GM23338 (cell line): ENCODE measurements at regions not wholly inside any gene's neighbourhood (a gene's known extent, or its start where the extent isn't known, plus 50 kb on each side); places are given as distances from the start of the nearest gene placed in this dataset.

Experiments
- ATAC-seq: fragments of 200-7000 bp; cut with Tn5 transposase; 3 replicates; pipeline ENCODE4 v1.9.1; 2020
- DNase-seq: peaks from one replicate; pipeline ENCODE4 v3.0.0-alpha.2; 2015; ENCODE audit warnings: low spot score
- H2AFZ ChIP-seq: fragments of 200-600 bp; sonication (generic); 2 replicates; pipeline ENCODE4 v1.8.0; 2016; ENCODE audit warnings: antibody characterized with exemption, mild to moderate bottlenecking, moderate library complexity
- H3F3A ChIP-seq: fragments of 200-600 bp; sonication (generic); replicated peaks from 2 replicates; pipeline ENCODE4 v1.8.0; 2017; ENCODE audit warnings: antibody characterized with exemption, mixed run types, low read depth
- H3K27ac ChIP-seq: fragments of 200-600 bp; sonication (generic); 2 replicates; pipeline ENCODE4 v1.6.1; 2016; ENCODE audit warnings: low read depth
- H3K27me3 ChIP-seq: fragments of 200-600 bp; sonication (generic); 2 replicates; pipeline ENCODE4 v1.8.0; 2016; ENCODE audit warnings: mild to moderate bottlenecking, mixed run types, moderate library complexity; ENCODE audit not compliant: insufficient read depth
- H3K36me3 ChIP-seq: fragments of 200-600 bp; sonication (generic); 2 replicates; pipeline ENCODE4 v1.8.0; 2016; ENCODE audit warnings: mild to moderate bottlenecking; ENCODE audit not compliant: insufficient read depth
- H3K4me1 ChIP-seq: fragments of 200-600 bp; sonication (generic); 2 replicates; pipeline ENCODE4 v1.8.0; 2016; ENCODE audit warnings: mild to moderate bottlenecking, moderate library complexity; ENCODE audit not compliant: insufficient read depth
- H3K4me2 ChIP-seq: fragments of 200-600 bp; sonication (generic); 2 replicates; pipeline ENCODE4 v1.7.1; 2017; ENCODE audit warnings: mixed run types
- H3K4me3 ChIP-seq: fragments of 200-600 bp; sonication (generic); 2 replicates; pipeline ENCODE4 v1.6.1; 2016; ENCODE audit warnings: mixed run types
- H3K79me2 ChIP-seq: fragments of 200-600 bp; sonication (generic); replicated peaks from 2 replicates; pipeline ENCODE4 v1.8.0; 2017; ENCODE audit warnings: mild to moderate bottlenecking; ENCODE audit not compliant: insufficient read depth
- H3K9me2 ChIP-seq: fragments of 200-600 bp; sonication (generic); 2 replicates; pipeline ENCODE4 v1.8.0; 2017; ENCODE audit not compliant: insufficient read depth
- H4K20me1 ChIP-seq: fragments of 200-600 bp; sonication (generic); replicated peaks from 2 replicates; pipeline ENCODE4 v1.8.0; 2017; ENCODE audit warnings: mild to moderate bottlenecking; ENCODE audit not compliant: insufficient read depth
- H3K27ac Mint-ChIP-seq: 2 replicates; pipeline ENCODE4 v1.8.0; 2020; ENCODE audit warnings: inconsistent platforms, mild to moderate bottlenecking, moderate library complexity, mixed read lengths
- H3K27me3 Mint-ChIP-seq: 3 replicates; pipeline ENCODE4 v1.8.0; 2022; ENCODE audit warnings: low read depth, mild to moderate bottlenecking, moderate library complexity, mixed read lengths, inconsistent platforms; ENCODE audit not compliant: insufficient read depth, poor library complexity
- H3K36me3 Mint-ChIP-seq: 3 replicates; pipeline ENCODE4 v1.8.0; 2021; ENCODE audit warnings: low read depth, mild to moderate bottlenecking, inconsistent platforms, moderate library complexity, mixed read lengths
- H3K4me1 Mint-ChIP-seq: 3 replicates; pipeline ENCODE4 v1.8.0; 2020; ENCODE audit warnings: mild to moderate bottlenecking, inconsistent platforms, mixed read lengths
- H3K4me3 Mint-ChIP-seq: 3 replicates; pipeline ENCODE4 v1.8.0; 2021; ENCODE audit warnings: moderate library complexity, mild to moderate bottlenecking, inconsistent platforms, mixed read lengths
- H3K9me3 Mint-ChIP-seq: 3 replicates; pipeline ENCODE4 v1.8.0; 2020; ENCODE audit warnings: moderate library complexity, mild to moderate bottlenecking, inconsistent platforms, mixed read lengths
- ETS1 ChIP-seq: IDR thresholded peaks from 2 replicates; pipeline ENCODE4 v1.6.1; 2016; ENCODE audit warnings: antibody characterized with exemption
- EZH2 ChIP-seq: fragments of 200-600 bp; sonication (generic); IDR thresholded peaks from one replicate; pipeline ENCODE4 v1.8.0; 2017; ENCODE audit warnings: antibody characterized with exemption, mild to moderate bottlenecking, low read depth; ENCODE audit not compliant: unreplicated experiment
- EZH2phosphoT487 ChIP-seq: fragments of 200-600 bp; sonication (generic); IDR thresholded peaks from one replicate; pipeline ENCODE4 v1.8.1; 2018; ENCODE audit warnings: antibody characterized with exemption; ENCODE audit not compliant: unreplicated experiment
- JUNB ChIP-seq: IDR thresholded peaks from one replicate; pipeline ENCODE4 v1.6.1; 2016; ENCODE audit warnings: antibody characterized with exemption; ENCODE audit not compliant: unreplicated experiment
- NANOG ChIP-seq: IDR thresholded peaks from 2 replicates; pipeline ENCODE4 v1.6.1; 2016; ENCODE audit warnings: antibody characterized with exemption, borderline replicate concordance
- POLR2AphosphoS5 ChIP-seq: IDR thresholded peaks from 2 replicates; pipeline ENCODE4 v1.6.1; 2016; ENCODE audit warnings: antibody characterized with exemption, low read depth
- REST ChIP-seq: IDR thresholded peaks from one replicate; pipeline ENCODE4 v1.6.1; 2018; ENCODE audit warnings: antibody characterized with exemption; ENCODE audit not compliant: unreplicated experiment
- STAT1 ChIP-seq: IDR thresholded peaks from one replicate; pipeline ENCODE4 v1.6.1; 2016; ENCODE audit warnings: antibody characterized with exemption; ENCODE audit not compliant: unreplicated experiment
- ZNF331 ChIP-seq: fragments of 250-450 bp; sonication (Bioruptor Pico); IDR thresholded peaks from 2 replicates; pipeline ENCODE4 v1.5.0; 2020; ENCODE audit warnings: low read depth, mild to moderate bottlenecking, moderate library complexity
- ZNF462 ChIP-seq: fragments of 250-450 bp; sonication (Bioruptor Pico); IDR thresholded peaks from 2 replicates; pipeline ENCODE4 v1.5.0; 2020; ENCODE audit warnings: mild to moderate bottlenecking, moderate library complexity

GRCh38 chr11:33476945-33477606 lies 219.9 kb downstream of the HIPK3 start:
- no peaks in the 10 kb centered on the region for H3K27me3 ChIP-seq
- H3K27ac ChIP-seq: no peak overlapping the region
- ATAC-seq (no peak), DNase-seq (no peak)
- no peaks in the 10 kb centered on the region for H3K79me2 ChIP-seq
- no peak overlapping the region for H3K4me2 ChIP-seq
- no peak overlapping the region for H3K4me3 ChIP-seq
- H4K20me1 ChIP-seq: no peaks in the 10 kb centered on the region
- no peak overlapping the region for H2AFZ ChIP-seq
- no peak overlapping the region for H3K27ac Mint-ChIP-seq
- no peaks in the 10 kb centered on the region for H3F3A ChIP-seq
- TF ChIP-seq JUNB: no peak
- no peak for TF ChIP-seq EZH2phosphoT487
- no peak for TF ChIP-seq EZH2
- no peak for TF ChIP-seq REST
- H3K4me3 Mint-ChIP-seq: no peak overlapping the region
- H3K36me3 ChIP-seq: no peaks in the 10 kb centered on the region
- peaks cover 8% of the 10 kb centered on the region; the same call in 1 of the 2 replicates for H3K4me1 ChIP-seq
- H3K36me3 Mint-ChIP-seq: no peaks in the 10 kb centered on the region
- H3K9me2 ChIP-seq: no peaks in the 10 kb centered on the region
- H3K9me3 Mint-ChIP-seq: no peaks in the 10 kb centered on the region
- 0 out of 3 replicates have a peak, but pooled peaks cover 4% of the 10 kb centered on the region for H3K4me1 Mint-ChIP-seq
- no peaks in the 10 kb centered on the region for H3K27me3 Mint-ChIP-seq

GRCh38 chr11:33475993-33476392 lies 218.8 kb downstream of the HIPK3 start:
- Histone ChIP-seq H2AFZ (no peak overlapping the region), H4K20me1 (no peaks in the 10 kb centered on the region), H3K36me3 (no peaks in the 10 kb centered on the region), H3K4me1 (peaks cover 8% of the 10 kb centered on the region; the same call in 1 of the 2 replicates), H3K27ac (no peak overlapping the region), H3K4me2 (no peak overlapping the region), H3K27me3 (no peaks in the 10 kb centered on the region), H3K4me3 (no peak overlapping the region), H3K9me2 (no peaks in the 10 kb centered on the region), H3F3A (no peaks in the 10 kb centered on the region), H3K79me2 (no peaks in the 10 kb centered on the region)
- no peaks in the 10 kb centered on the region for H3K27me3 Mint-ChIP-seq
- no peak for ATAC-seq
- no peak overlapping the region for H3K4me3 Mint-ChIP-seq
- no peaks in the 10 kb centered on the region for H3K9me3 Mint-ChIP-seq
- no peak for DNase-seq
- no peak overlapping the region for H3K27ac Mint-ChIP-seq
- 0 out of 3 replicates have a peak, but pooled peaks cover 4% of the 10 kb centered on the region for H3K4me1 Mint-ChIP-seq
- H3K36me3 Mint-ChIP-seq: no peaks in the 10 kb centered on the region
- TF ChIP-seq ETS1: no peak
- no peak for TF ChIP-seq EZH2phosphoT487
- TF ChIP-seq POLR2AphosphoS5: no peak
- no peak for TF ChIP-seq ZNF462 (CRISPR knock-in tag)
- no peak for TF ChIP-seq JUNB
- no peak for TF ChIP-seq ZNF331 (CRISPR knock-in tag)
- no peak for TF ChIP-seq NANOG
- no peak for TF ChIP-seq STAT1
